Mesenchymal stem cell (in vitro differentiated cells and primary cell): ENCODE measurements at regions not wholly inside any gene's neighbourhood (a gene's known extent, or its start where the extent isn't known, plus 50 kb on each side); places are given as distances from the start of the nearest gene placed in this dataset.

Experiments used
- DNase-seq: peaks from one replicate; pipeline ENCODE4 v3.0.0-alpha.2; 2013
- H2AFZ ChIP-seq: one replicate; pipeline ENCODE4 v1.6.1; 2013; ENCODE audit warnings: low read depth, mild to moderate bottlenecking, control low read depth, inconsistent platforms, low read length, moderate library complexity
- H2AK5ac ChIP-seq: 2 replicates; pipeline ENCODE4 v1.6.1; 2013; ENCODE audit warnings: low read length, moderate library complexity, mild to moderate bottlenecking, inconsistent platforms; ENCODE audit not compliant: severe bottlenecking
- H2BK120ac ChIP-seq: one replicate; pipeline ENCODE4 v1.6.1; 2013; ENCODE audit warnings: low read depth, mild to moderate bottlenecking, inconsistent platforms, low read length, moderate library complexity
- H2BK12ac ChIP-seq, 2 experiments: one replicate each; pipeline ENCODE4 v1.6.1; 2013; ENCODE audit warnings: inconsistent platforms in 2 of 2, low read length in 2 of 2, mild to moderate bottlenecking in 2 of 2, moderate library complexity in 2 of 2, control low read depth in 1 of 2
- H2BK15ac ChIP-seq: one replicate; pipeline ENCODE4 v1.6.1; 2013; ENCODE audit warnings: mild to moderate bottlenecking, low read depth, inconsistent platforms; ENCODE audit not compliant: poor library complexity, severe bottlenecking
- H2BK5ac ChIP-seq: 2 replicates; pipeline ENCODE4 v1.6.1; 2013; ENCODE audit warnings: low read depth, mild to moderate bottlenecking, low read length, control low read depth, inconsistent platforms; ENCODE audit not compliant: poor library complexity, severe bottlenecking
- H3K14ac ChIP-seq, 2 experiments: one replicate each; pipeline ENCODE4 v1.6.1; 2013; ENCODE audit warnings: inconsistent platforms in 2 of 2, low read length in 2 of 2, control low read depth in 1 of 2, mild to moderate bottlenecking in 1 of 2, moderate library complexity in 1 of 2
- H3K18ac ChIP-seq, 2 experiments: one replicate each; pipeline ENCODE4 v1.6.1; 2013; ENCODE audit warnings: inconsistent platforms in 2 of 2, low read length in 2 of 2, control low read depth in 1 of 2, low read depth in 1 of 2, mild to moderate bottlenecking in 1 of 2
- H3K23ac ChIP-seq, 2 experiments: one replicate each; pipeline ENCODE4 v1.6.1; 2013; ENCODE audit warnings: inconsistent platforms in 2 of 2, low read length in 2 of 2, mild to moderate bottlenecking in 2 of 2, moderate library complexity in 2 of 2, control low read depth in 1 of 2
- H3K27ac ChIP-seq: 2 replicates; pipeline ENCODE4 v1.5.1; 2013; ENCODE audit warnings: mild to moderate bottlenecking, moderate library complexity, low read length, control low read depth, inconsistent platforms; ENCODE audit not compliant: poor library complexity, severe bottlenecking
- H3K27me3 ChIP-seq, 2 experiments: 2 replicates each; pipeline versions ENCODE4 v1.6.1 to v1.7.0; 2013; ENCODE audit warnings: low read length in 2 of 2, mild to moderate bottlenecking in 2 of 2, moderate library complexity in 2 of 2, control low read depth in 1 of 2, inconsistent platforms in 1 of 2; ENCODE audit not compliant: control insufficient read depth in 1 of 2, insufficient read depth in 1 of 2
- H3K36me3 ChIP-seq, 2 experiments: 2 replicates each; pipeline versions ENCODE4 v1.6.1 to v1.7.0; 2013; ENCODE audit warnings: low read length in 2 of 2, control low read depth in 1 of 2, inconsistent platforms in 1 of 2, low read depth in 1 of 2, mild to moderate bottlenecking in 1 of 2; ENCODE audit not compliant: insufficient read depth in 2 of 2, control insufficient read depth in 1 of 2
- H3K4ac ChIP-seq, 2 experiments: one replicate each; pipeline ENCODE4 v1.6.1; 2013; ENCODE audit warnings: inconsistent platforms in 2 of 2, low read length in 2 of 2, mild to moderate bottlenecking in 2 of 2, moderate library complexity in 2 of 2, control low read depth in 1 of 2, low read depth in 1 of 2
- H3K4me1 ChIP-seq: 2 replicates; pipeline ENCODE4 v1.6.1; 2013; ENCODE audit warnings: low read depth, low read length, control low read depth; ENCODE audit not compliant: control insufficient read depth, insufficient read depth
- H3K4me2 ChIP-seq: 2 replicates; pipeline ENCODE4 v1.6.1; 2013; ENCODE audit warnings: low read length, mild to moderate bottlenecking, inconsistent platforms; ENCODE audit not compliant: poor library complexity, severe bottlenecking
- H3K4me3 ChIP-seq, 2 experiments: 2 replicates each; pipeline versions ENCODE4 v1.5.1 to v1.7.0; 2013; ENCODE audit warnings: low read length in 2 of 2, mild to moderate bottlenecking in 2 of 2, control low read depth in 1 of 2, low read depth in 1 of 2; ENCODE audit not compliant: insufficient read depth in 1 of 2
- H3K79me1 ChIP-seq: replicated peaks from 2 replicates; pipeline ENCODE4 v1.6.1; 2013; ENCODE audit warnings: mild to moderate bottlenecking, control low read depth, low read length, inconsistent platforms; ENCODE audit not compliant: poor library complexity, severe bottlenecking
- H3K9ac ChIP-seq: 2 replicates; pipeline ENCODE4 v1.7.0; 2013; ENCODE audit warnings: mild to moderate bottlenecking, low read length, moderate library complexity
- H3K9me3 ChIP-seq: 2 replicates; pipeline ENCODE4 v1.7.0; 2013; ENCODE audit warnings: mild to moderate bottlenecking, low read length; ENCODE audit not compliant: control insufficient read depth
- H4K8ac ChIP-seq: one replicate; pipeline ENCODE4 v1.6.1; 2013; ENCODE audit warnings: inconsistent platforms, mild to moderate bottlenecking, low read length, moderate library complexity
- H4K91ac ChIP-seq: one replicate; pipeline ENCODE4 v1.6.1; 2013; ENCODE audit warnings: mild to moderate bottlenecking, low read length, inconsistent platforms
- WGBS: methylation state at CpG from one replicate; pipeline ENCODE4 v1.1.7; 2013; ENCODE audit warnings: mixed read lengths; 5-methylcytosine and 5-hydroxymethylcytosine counted together

GRCh38 chr9:20264896-20265295 is 357.4 kb downstream of the MLLT3 start:
- H2BK15ac ChIP-seq = no peak overlapping the region
- H2BK5ac ChIP-seq = no peak overlapping the region
- no peak overlapping the region for H3K14ac ChIP-seq
- no peak overlapping the region for H3K27ac ChIP-seq
- no peak overlapping the region for H3K9ac ChIP-seq
- H4K91ac ChIP-seq = no peak overlapping the region
- no peak overlapping the region for H3K23ac ChIP-seq
- H2BK120ac ChIP-seq = no peak overlapping the region
- no peak overlapping the region for H3K4ac ChIP-seq
- peaks cover 4% of the 10 kb centered on the region for H3K9me3 ChIP-seq
- H3K27me3 ChIP-seq = peaks cover 0 to 21% of the 10 kb centered on the region in 2 experiments
- H3K18ac ChIP-seq = no peak overlapping the region
- H2AK5ac ChIP-seq = no peak overlapping the region
- H2BK12ac ChIP-seq = no peak overlapping the region
- H3K4me2 ChIP-seq = no peak overlapping the region
- no peaks in the 10 kb centered on the region for H3K36me3 ChIP-seq
- no peaks in the 10 kb centered on the region for H3K79me1 ChIP-seq
- no peak overlapping the region for H3K4me3 ChIP-seq
- H4K8ac ChIP-seq = peak overlapping the region; percentile 36
- no peak overlapping the region for H2AFZ ChIP-seq
- no peaks in the 10 kb centered on the region for H3K4me1 ChIP-seq
- 88% methylated on average over 7 of the region's 7 CpGs for WGBS
- DNase-seq = no peak

- no peak overlapping the region for H4K91ac ChIP-seq
- WGBS = 79% methylated on average over 4 of the region's 4 CpGs
These were observed 359.7 kb downstream of the MLLT3 start for GRCh38 chr9:20262611-20263010.

DNA sequence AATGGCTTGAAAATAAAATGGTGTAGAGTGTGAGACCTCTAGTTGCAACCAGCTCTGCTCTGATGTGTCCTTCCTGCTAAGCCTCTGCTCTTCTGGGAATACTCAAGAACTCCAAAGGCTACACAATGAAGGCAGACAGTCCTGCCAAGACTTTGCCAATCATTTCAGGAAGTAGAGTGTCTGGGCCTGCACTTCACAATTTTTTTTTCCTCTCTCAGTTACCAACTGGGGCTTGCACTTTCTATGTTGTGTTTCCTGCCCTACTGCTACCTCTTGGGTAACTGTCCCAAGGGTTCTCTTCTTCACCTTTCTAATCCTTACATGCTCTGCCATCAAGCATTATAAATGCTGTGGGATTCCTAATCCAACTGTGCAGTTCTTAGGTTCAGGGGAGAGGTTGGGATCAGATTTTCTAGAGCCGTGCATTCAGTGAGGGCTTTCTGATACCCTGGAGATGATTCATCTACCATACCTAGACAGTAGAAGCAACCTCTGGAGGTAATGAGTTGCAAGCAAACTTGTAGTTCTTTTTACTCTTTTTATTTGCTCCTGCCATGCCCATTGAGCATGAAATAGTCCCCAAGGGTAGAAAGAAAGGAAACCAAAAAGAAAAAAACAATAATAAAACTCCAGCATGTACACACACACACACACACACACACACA is 365.9 kb downstream of the MLLT3 start:
- WGBS = no CpG with 5 or more reads among the region's 1 CpG
- H2AFZ ChIP-seq = no peak overlapping the region
- H3K4me3 ChIP-seq = no peak overlapping the region
- no peak overlapping the region for H4K91ac ChIP-seq
- H2BK5ac ChIP-seq = no peak overlapping the region
- no peak overlapping the region for H2BK15ac ChIP-seq
- no peak overlapping the region for H2BK120ac ChIP-seq
- peaks cover 4% of the 10 kb centered on the region for H3K9me3 ChIP-seq
- H2AK5ac ChIP-seq = no peak overlapping the region
- no peak overlapping the region for H2BK12ac ChIP-seq
- no peak for DNase-seq
- no peak overlapping the region for H3K9ac ChIP-seq
- no peak overlapping the region for H3K4ac ChIP-seq
- no peaks in the 10 kb centered on the region for H3K4me1 ChIP-seq
- peaks cover 0 to 31% of the 10 kb centered on the region in 2 experiments for H3K27me3 ChIP-seq
- H3K79me1 ChIP-seq = no peaks in the 10 kb centered on the region
- no peak overlapping the region for H3K4me2 ChIP-seq
- no peak overlapping the region for H3K27ac ChIP-seq
- no peaks in the 10 kb centered on the region for H3K36me3 ChIP-seq
- H3K23ac ChIP-seq = no peak overlapping the region
- no peak overlapping the region for H3K14ac ChIP-seq
- no peak overlapping the region for H4K8ac ChIP-seq
- no peak overlapping the region for H3K18ac ChIP-seq

More at GRCh38 chr9:20262611-20263010, 359.7 kb downstream of the MLLT3 start:
- Histone ChIP-seq H2BK5ac (no peak overlapping the region), H2BK120ac (no peak overlapping the region), H2AK5ac (no peak overlapping the region), H3K4me1 (no peaks in the 10 kb centered on the region), H3K27ac (no peak overlapping the region), H4K8ac (no peak overlapping the region), H3K23ac (no peak overlapping the region), H3K4ac (no peak overlapping the region), H3K9me3 (peaks cover 4% of the 10 kb centered on the region), H3K9ac (no peak overlapping the region), H2BK12ac (no peak overlapping the region), H2AFZ (no peak overlapping the region), H3K27me3 (peaks cover 0 to 25% of the 10 kb centered on the region in 2 experiments), H3K4me2 (no peak overlapping the region), H3K79me1 (no peaks in the 10 kb centered on the region), H3K36me3 (no peaks in the 10 kb centered on the region), H2BK15ac (no peak overlapping the region), H3K18ac (no peak overlapping the region), H3K4me3 (no peak overlapping the region), H3K14ac (no peak overlapping the region)
- DNase-seq = no peak

DNA sequence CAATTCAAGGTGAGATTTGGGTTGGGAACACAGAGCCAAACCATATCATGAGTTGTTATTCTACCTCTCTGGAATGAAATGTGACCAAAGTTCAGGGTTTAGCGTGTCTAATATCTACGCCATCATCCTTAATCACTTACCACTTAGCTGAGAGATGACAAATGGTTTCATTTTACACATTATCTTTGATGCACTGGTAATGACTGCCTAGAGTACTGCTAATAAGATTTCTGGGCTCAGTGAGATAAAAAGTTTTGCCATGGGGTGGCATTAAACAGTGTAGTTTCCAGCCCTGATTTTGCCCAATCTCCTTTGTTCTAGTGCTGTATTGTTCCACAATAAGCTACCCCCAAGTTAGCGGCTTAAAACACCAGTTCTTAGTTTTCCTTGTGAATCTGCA is 367.2 kb downstream of the MLLT3 start:
- Histone ChIP-seq H3K4me2 (no peak overlapping the region), H3K23ac (no peak overlapping the region), H2BK5ac (no peak overlapping the region), H3K4me1 (no peaks in the 10 kb centered on the region), H3K18ac (no peak overlapping the region), H3K79me1 (no peaks in the 10 kb centered on the region), H3K4ac (no peak overlapping the region), H3K27ac (no peak overlapping the region), H2BK15ac (no peak overlapping the region), H2AK5ac (no peak overlapping the region), H3K9ac (no peak overlapping the region), H2BK12ac (no peak overlapping the region), H4K91ac (no peak overlapping the region), H2BK120ac (no peak overlapping the region), H3K36me3 (no peaks in the 10 kb centered on the region), H3K27me3 (peaks cover 0 to 37% of the 10 kb centered on the region in 2 experiments), H3K9me3 (peaks cover 4% of the 10 kb centered on the region), H3K4me3 (no peak overlapping the region), H2AFZ (no peak overlapping the region), H4K8ac (no peak overlapping the region), H3K14ac (no peak overlapping the region)
- no peak for DNase-seq
- WGBS = 70% methylated on average over 2 of the region's 3 CpGs
